22Rv1 (cell line): ENCODE measurements at regions not wholly inside any gene's neighbourhood (a gene's known extent, or its start where the extent isn't known, plus 50 kb on each side); places are given as distances from the start of the nearest gene placed in this dataset.

Source experiments
- H3K27ac ChIP-seq: fragments of 450-650 bp; 2 replicates; pipeline ENCODE4 v1.5.1; 2017
- CTCF ChIP-seq: fragments of 450-650 bp; IDR thresholded peaks from 2 replicates; pipeline ENCODE4 v1.5.1; 2017; ENCODE audit warnings: mild to moderate bottlenecking
- ZFX ChIP-seq: fragments of 450-650 bp; IDR thresholded peaks from 2 replicates; pipeline ENCODE4 v1.6.1; 2017; ENCODE audit warnings: antibody characterized with exemption, borderline replicate concordance

- H3K27ac ChIP-seq = no peak overlapping the region
- TF ChIP-seq CTCF = no peak
- no peak for TF ChIP-seq ZFX
Observed at GRCh38 chr11:15735706-15736105, 620.6 kb downstream of the SOX6 start.

- TF ChIP-seq CTCF (no peak), ZFX (no peak)
- H3K27ac ChIP-seq = no peak overlapping the region
Observed at GRCh38 chr11:15737320-15737719, 619.0 kb downstream of the SOX6 start.

GRCh38 chr11:15738931-15739330, 617.4 kb downstream of the SOX6 start:
- TF ChIP-seq ZFX (no peak), CTCF (no peak)
- H3K27ac ChIP-seq = no peak overlapping the region

- TF ChIP-seq CTCF = no peak
- no peak for TF ChIP-seq ZFX
- no peak overlapping the region for H3K27ac ChIP-seq
Observed at GRCh38 chr11:15742626-15743519, 613.5 kb downstream of the SOX6 start.

- no peak overlapping the region for H3K27ac ChIP-seq
Observed at GRCh38 chr11:15744693-15745092, 611.7 kb downstream of the SOX6 start.

GRCh38 chr11:15745266-15745665, 611.1 kb downstream of the SOX6 start:
- TF ChIP-seq CTCF (no peak), ZFX (no peak)
- H3K27ac ChIP-seq = no peak overlapping the region

More at GRCh38 chr11:15744693-15745092, 611.7 kb downstream of the SOX6 start:
- TF ChIP-seq ZFX (no peak), CTCF (no peak)

GRCh38 chr11:15747671-15748070, 608.7 kb downstream of the SOX6 start:
- TF ChIP-seq CTCF (no peak), ZFX (no peak)
- no peak overlapping the region for H3K27ac ChIP-seq
